Astrocyte of the spinal cord (primary cell): ENCODE measurements at regions not wholly inside any gene's neighbourhood (a gene's known extent, or its start where the extent isn't known, plus 50 kb on each side); places are given as distances from the start of the nearest gene placed in this dataset.

Experiments
- DNase-seq: peaks from one replicate; pipeline ENCODE4 v3.0.0; 2011; ENCODE audit warnings: low read depth, low spot score
- H3K4me3 ChIP-seq: 2 replicates; pipeline ENCODE4 v1.5.1; 2011; ENCODE audit warnings: low read depth, mild to moderate bottlenecking, low read length, moderate library complexity
- CTCF ChIP-seq: IDR thresholded peaks from 2 replicates; pipeline ENCODE4 v1.5.1; 2012; ENCODE audit warnings: low read depth, mild to moderate bottlenecking, low read length, inconsistent platforms
- in situ Hi-C: cut with HindIII; loops from 2 replicates; pipeline ENCODE4 v1.10.0; 2017; ENCODE audit warnings: low sequenced_read_pairs

- no peak for TF ChIP-seq CTCF
- DNase-seq = peak; percentile 24
- H3K4me3 ChIP-seq = no peak overlapping the region
- in situ Hi-C loops = no loop called here
Observed at GRCh38 chr14:53354336-53354735, 201.2 kb upstream of the DDHD1 start.

GRCh38 chr14:53350866-53351265 is 197.7 kb upstream of the DDHD1 start:
- in situ Hi-C loops = no loop called here
- no peak overlapping the region for H3K4me3 ChIP-seq
- no peak for DNase-seq
- no peak for TF ChIP-seq CTCF

GRCh38 chr14:53350429-53350828 is 197.3 kb upstream of the DDHD1 start:
- no peak for DNase-seq
- no peak for TF ChIP-seq CTCF
- in situ Hi-C loops = no loop called here
- H3K4me3 ChIP-seq = no peak overlapping the region

- no peak for TF ChIP-seq CTCF
- DNase-seq = no peak
- in situ Hi-C loops = no loop called here
- no peak overlapping the region for H3K4me3 ChIP-seq
Observed at GRCh38 chr14:53346988-53347387, 193.9 kb upstream of the DDHD1 start.

- no peak for DNase-seq
- no peak for TF ChIP-seq CTCF
- in situ Hi-C loops = no loop called here
- no peak overlapping the region for H3K4me3 ChIP-seq
Observed at GRCh38 chr14:53341324-53341723, 188.2 kb upstream of the DDHD1 start.

- in situ Hi-C loops = no loop called here
Observed at GRCh38 chr14:53338192-53338591, 185.1 kb upstream of the DDHD1 start.

More at GRCh38 chr14:53338192-53338591, 185.1 kb upstream of the DDHD1 start:
- no peak overlapping the region for H3K4me3 ChIP-seq
- peak; percentile 63 for DNase-seq
- TF ChIP-seq CTCF = no peak
